SK-N-SH (cell line): ENCODE measurements at regions not wholly inside any gene's neighbourhood (a gene's known extent, or its start where the extent isn't known, plus 50 kb on each side); places are given as distances from the start of the nearest gene placed in this dataset.

Experiments used
- CTCF ChIP-seq: fragments of 200-600 bp; sonication (generic); IDR thresholded peaks from 2 replicates; pipeline ENCODE4 v1.6.1; 2017; ENCODE audit warnings: antibody characterized with exemption, mild to moderate bottlenecking, moderate library complexity
- EZH2phosphoT487 ChIP-seq: fragments of 200-600 bp; sonication (generic); IDR thresholded peaks from 2 replicates; pipeline ENCODE4 v1.6.1; 2017; ENCODE audit warnings: low read depth, mixed run types, mild to moderate bottlenecking, antibody characterized with exemption, moderate library complexity, borderline replicate concordance
- PBX3 ChIP-seq: IDR thresholded peaks from 2 replicates; pipeline ENCODE4; 2012
- TF ChIP-seq, protein P1 (sequence below): IDR thresholded peaks from 2 replicates; pipeline ENCODE4 v1.4.0; 2012; ENCODE audit warnings: low read depth, borderline replicate concordance

DNA sequence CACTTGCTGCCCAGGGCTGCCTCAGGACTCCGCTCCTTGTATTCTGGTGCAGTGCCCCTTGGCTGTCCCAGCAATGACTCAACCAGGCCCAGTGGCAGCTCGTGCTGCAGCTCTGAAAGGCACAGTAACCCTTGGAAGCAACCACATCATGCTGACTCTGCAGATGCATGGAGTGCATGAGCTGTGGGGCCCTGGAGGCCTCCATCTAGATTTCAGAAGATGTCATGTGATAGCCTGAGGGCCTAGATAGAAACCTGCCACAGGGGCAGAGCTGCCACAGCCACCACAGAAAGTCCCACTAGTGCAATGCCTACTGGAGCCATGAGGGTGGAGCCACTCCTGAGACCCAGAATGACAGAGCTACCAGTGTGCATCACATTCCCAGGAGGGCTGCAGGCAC, 117.1 kb upstream of the SMAD3 start:
- TF ChIP-seq CTCF (no peak), EZH2phosphoT487 (no peak), PBX3 (no peak)
- TF ChIP-seq, protein P1, sequence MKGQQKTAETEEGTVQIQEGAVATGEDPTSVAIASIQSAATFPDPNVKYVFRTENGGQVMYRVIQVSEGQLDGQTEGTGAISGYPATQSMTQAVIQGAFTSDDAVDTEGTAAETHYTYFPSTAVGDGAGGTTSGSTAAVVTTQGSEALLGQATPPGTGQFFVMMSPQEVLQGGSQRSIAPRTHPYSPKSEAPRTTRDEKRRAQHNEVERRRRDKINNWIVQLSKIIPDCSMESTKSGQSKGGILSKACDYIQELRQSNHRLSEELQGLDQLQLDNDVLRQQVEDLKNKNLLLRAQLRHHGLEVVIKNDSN, result no peak
